ENCODE measurements at regions not wholly inside any gene's neighbourhood (a gene's known extent, or its start where the extent isn't known, plus 50 kb on each side); places are given as distances from the start of the nearest gene placed in this dataset.

DNA sequence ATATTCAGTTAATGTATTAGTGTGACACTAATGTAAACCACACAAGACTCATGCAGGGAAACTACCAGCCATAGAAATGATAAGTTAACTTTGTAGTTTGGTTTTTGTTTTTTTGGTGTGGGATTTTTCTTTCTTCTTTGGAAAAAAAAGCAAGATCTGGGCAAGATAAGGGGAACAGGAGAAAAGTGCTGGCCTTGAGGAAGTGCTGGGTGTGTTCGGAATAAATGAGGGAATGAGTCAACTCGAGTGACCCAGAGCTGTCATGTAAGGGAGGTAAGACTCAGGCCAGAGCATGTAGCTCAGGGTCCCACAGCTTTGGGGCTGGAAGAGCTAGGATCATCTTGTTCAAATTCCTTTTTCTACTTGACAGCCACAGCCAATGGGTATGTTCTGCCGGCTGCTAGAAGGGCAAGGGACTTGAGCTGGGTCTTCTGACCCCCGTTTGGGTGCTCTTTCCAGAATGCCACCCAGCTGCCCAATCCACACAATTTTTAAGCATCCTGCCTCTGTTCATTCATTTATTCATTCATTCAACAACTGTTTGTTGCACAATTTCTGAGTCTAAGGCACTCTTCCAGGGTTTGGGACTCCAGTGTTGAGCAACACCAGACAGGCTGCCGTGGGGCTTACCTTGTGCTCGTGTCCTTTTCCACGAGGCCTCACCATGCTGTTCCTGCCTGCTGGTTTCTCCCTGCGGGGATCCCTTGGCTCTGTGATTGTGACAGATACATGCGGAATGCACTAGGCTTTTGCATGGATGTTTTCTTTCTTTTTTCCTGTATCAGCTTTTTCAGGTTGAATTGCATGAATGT is 54.5 kb downstream of the CLDN34 start:
- intact Hi-C loops (cut with DNase I, micrococcal nuclease): no loop called here
- TF ChIP-seq CTCF (IDR thresholded peaks at IDR 0.05): no peak
- H3K36me3 ChIP-seq (ENCODE audit: low read depth): no peaks in the 10 kb centered on the region
- no peak for DNase-seq
- H3K9me3 ChIP-seq: no peaks in the 10 kb centered on the region
- no peak overlapping the region for H3K4me3 ChIP-seq
- ATAC-seq: peak; percentile 47
- no peaks in the 10 kb centered on the region for H3K4me1 ChIP-seq (ENCODE audit: low read depth)

GRCh38 chrX:10022273-10022541 is 55.0 kb downstream of the CLDN34 start:
- Histone ChIP-seq H3K4me3 (no peak overlapping the region), H3K4me1 (ENCODE audit: low read depth) (no peaks in the 10 kb centered on the region), H3K9me3 (no peaks in the 10 kb centered on the region), H3K36me3 (ENCODE audit: low read depth) (no peaks in the 10 kb centered on the region)
- ATAC-seq (no peak), DNase-seq (no peak)
- no peak for TF ChIP-seq CTCF (IDR thresholded peaks at IDR 0.05)
- intact Hi-C loops (cut with DNase I, micrococcal nuclease): no loop called here

GRCh38 chrX:10022580-10023245 is 55.6 kb downstream of the CLDN34 start:
- intact Hi-C loops (cut with DNase I, micrococcal nuclease): no loop called here
- Histone ChIP-seq H3K4me3 (no peak overlapping the region), H3K4me1 (ENCODE audit: low read depth) (no peaks in the 10 kb centered on the region), H3K9me3 (no peaks in the 10 kb centered on the region), H3K36me3 (ENCODE audit: low read depth) (no peaks in the 10 kb centered on the region)
- ATAC-seq (peak; percentile 55), DNase-seq (peak in 1 of 3 donors; percentile 22)
- no peak for TF ChIP-seq CTCF (IDR thresholded peaks at IDR 0.05)

DNA sequence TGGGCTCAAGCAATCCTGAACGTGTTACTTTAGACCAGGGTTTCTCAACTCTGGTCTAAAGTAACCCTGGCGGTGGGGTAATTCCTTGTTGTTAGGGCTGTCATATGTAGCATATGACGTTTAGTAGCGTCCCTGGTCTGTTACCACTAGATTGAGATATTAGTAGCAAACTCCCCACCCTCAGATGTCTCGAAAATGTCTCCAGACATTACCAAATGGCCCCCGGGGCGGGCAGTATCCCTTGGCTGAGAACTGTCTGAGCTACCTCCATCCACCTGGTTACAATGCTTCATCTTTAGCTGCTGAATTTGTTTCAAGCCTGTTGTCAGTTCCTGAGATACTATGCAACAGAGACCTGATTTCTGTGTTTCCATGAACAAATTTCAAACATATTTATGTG is 56.7 kb downstream of the CLDN34 start:
- intact Hi-C loops (cut with DNase I, micrococcal nuclease): no loop called here
- ATAC-seq: no peak
- Histone ChIP-seq H3K36me3 (ENCODE audit: low read depth) (no peaks in the 10 kb centered on the region), H3K4me3 (no peak overlapping the region), H3K9me3 (no peaks in the 10 kb centered on the region), H3K4me1 (ENCODE audit: low read depth) (no peaks in the 10 kb centered on the region)
- TF ChIP-seq CTCF (IDR thresholded peaks at IDR 0.05): no peak
- no peak for DNase-seq

GRCh38 chrX:10025742-10026493 is 58.8 kb downstream of the CLDN34 start:
- no peak overlapping the region for H3K4me3 ChIP-seq
- H3K9me3 ChIP-seq: no peaks in the 10 kb centered on the region
- no peak for TF ChIP-seq CTCF (IDR thresholded peaks at IDR 0.05)
- no peaks in the 10 kb centered on the region for H3K4me1 ChIP-seq (ENCODE audit: low read depth)
- no peaks in the 10 kb centered on the region for H3K36me3 ChIP-seq (ENCODE audit: low read depth)
- DNase-seq (peak in 1 of 3 donors; percentile 14), ATAC-seq (peak; percentile 73)
- intact Hi-C loops (cut with DNase I, micrococcal nuclease): no loop called here

Data from mucosa of descending colon (tissue), 3 donors.